Loucy (cell line): ENCODE measurements at regions not wholly inside any gene's neighbourhood (a gene's known extent, or its start where the extent isn't known, plus 50 kb on each side); places are given as distances from the start of the nearest gene placed in this dataset.

Experiments
- H2AFZ ChIP-seq: fragments of 200-600 bp; sonication (generic); 2 replicates; pipeline ENCODE4 v1.6.0; 2016; ENCODE audit warnings: antibody characterized with exemption, mild to moderate bottlenecking, low read length, moderate library complexity
- H3F3A ChIP-seq: fragments of 200-600 bp; 2 replicates; pipeline ENCODE4 v1.6.0; 2016; ENCODE audit warnings: antibody characterized with exemption, low read depth, mild to moderate bottlenecking
- H3K27me3 ChIP-seq: fragments of 200-600 bp; sonication (generic); 2 replicates; pipeline ENCODE4 v1.6.1; 2014; ENCODE audit warnings: low read length, mild to moderate bottlenecking; ENCODE audit not compliant: insufficient read depth, poor library complexity, severe bottlenecking
- H3K36me3 ChIP-seq: fragments of 200-600 bp; sonication (generic); 2 replicates; pipeline ENCODE4 v1.6.1; 2016; ENCODE audit warnings: low read length; ENCODE audit not compliant: insufficient read depth
- H3K4me1 ChIP-seq: fragments of 200-600 bp; sonication (generic); 2 replicates; pipeline ENCODE4 v1.5.1; 2014; ENCODE audit warnings: low read length, mild to moderate bottlenecking; ENCODE audit not compliant: insufficient read depth, poor library complexity, severe bottlenecking
- H3K4me2 ChIP-seq: fragments of 200-600 bp; sonication (generic); 2 replicates; pipeline ENCODE4 v1.6.0; 2014; ENCODE audit warnings: antibody characterized with exemption, low read length, low read depth, mild to moderate bottlenecking; ENCODE audit not compliant: poor library complexity, severe bottlenecking
- H3K4me3 ChIP-seq: fragments of 200-600 bp; sonication (generic); 2 replicates; pipeline ENCODE4 v1.5.1; 2014; ENCODE audit warnings: low read length, mild to moderate bottlenecking, mixed read lengths; ENCODE audit not compliant: poor library complexity, severe bottlenecking
- H3K79me2 ChIP-seq: fragments of 200-600 bp; sonication (generic); 2 replicates; pipeline ENCODE4 v1.6.1; 2014; ENCODE audit warnings: low read length; ENCODE audit not compliant: insufficient read depth
- H3K9ac ChIP-seq: fragments of 200-600 bp; sonication (generic); 2 replicates; pipeline ENCODE4 v1.6.0; 2014; ENCODE audit warnings: mild to moderate bottlenecking, low read depth, low read length, moderate library complexity; ENCODE audit not compliant: poor library complexity, severe bottlenecking
- H3K9me2 ChIP-seq: fragments of 200-600 bp; sonication (generic); replicated peaks from 2 replicates; pipeline ENCODE4 v1.6.1; 2016; ENCODE audit warnings: low read depth, low read length, mixed read lengths
- H3K9me3 ChIP-seq: fragments of 200-600 bp; sonication (generic); 2 replicates; pipeline ENCODE4 v1.6.1; 2014; ENCODE audit warnings: mild to moderate bottlenecking, antibody characterized with exemption, low read length, low read depth; ENCODE audit not compliant: insufficient read depth
- H4K20me1 ChIP-seq: fragments of 200-600 bp; sonication (generic); 2 replicates; pipeline ENCODE4 v1.6.0; 2014; ENCODE audit warnings: antibody characterized with exemption, low read length, mild to moderate bottlenecking; ENCODE audit not compliant: insufficient read depth, poor library complexity, severe bottlenecking
- EZH2phosphoT487 ChIP-seq: fragments of 200-600 bp; IDR thresholded peaks from 2 replicates; pipeline ENCODE4 v1.6.1; 2018; ENCODE audit warnings: antibody characterized with exemption, mild to moderate bottlenecking, moderate library complexity, borderline replicate concordance
- TF ChIP-seq, protein P1 (sequence below): fragments of 200-600 bp; sonication (generic); conservative IDR thresholded peaks from 2 replicates; pipeline ENCODE4 v1.5.1; 2014; ENCODE audit warnings: mild to moderate bottlenecking, antibody characterized with exemption, low read length

DNA sequence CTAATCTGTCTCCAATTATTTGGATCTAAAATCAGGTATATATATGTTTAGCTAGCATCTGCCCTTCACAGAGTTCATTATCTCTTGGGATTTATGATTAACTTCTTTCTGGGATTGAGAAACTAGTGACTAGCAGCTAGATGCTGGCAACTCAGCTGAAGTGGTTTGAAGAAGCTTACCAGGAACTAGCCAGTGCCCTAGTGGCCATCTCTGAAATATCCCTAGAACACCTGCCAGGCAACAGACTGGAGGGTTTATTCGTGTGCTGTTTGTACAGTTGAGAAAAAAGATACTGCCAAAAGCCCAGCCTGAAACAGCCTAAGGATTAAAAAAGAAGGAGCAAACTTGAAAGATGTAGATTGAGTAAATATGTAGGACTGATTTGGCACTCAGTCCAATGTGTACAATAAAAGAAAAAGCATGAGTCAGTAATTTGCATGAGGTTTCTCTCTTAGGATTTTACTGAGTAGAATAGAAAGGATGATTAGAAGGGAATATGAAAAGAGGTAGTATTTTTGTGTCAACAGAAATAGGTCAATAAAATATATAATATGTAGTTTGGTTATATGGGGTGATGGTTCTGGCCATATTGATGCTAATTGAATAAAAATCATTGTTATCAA, 1144.6 kb upstream of the ADGRL2 start:
- no peaks in the 10 kb centered on the region for H3K4me1 ChIP-seq
- no peaks in the 10 kb centered on the region for H3K36me3 ChIP-seq
- no peaks in the 10 kb centered on the region for H3K9me3 ChIP-seq
- H2AFZ ChIP-seq: no peak overlapping the region
- no peaks in the 10 kb centered on the region for H3K27me3 ChIP-seq
- H3K4me3 ChIP-seq: no peak overlapping the region
- H3F3A ChIP-seq: no peaks in the 10 kb centered on the region
- no peak for TF ChIP-seq EZH2phosphoT487
- TF ChIP-seq, protein P1, sequence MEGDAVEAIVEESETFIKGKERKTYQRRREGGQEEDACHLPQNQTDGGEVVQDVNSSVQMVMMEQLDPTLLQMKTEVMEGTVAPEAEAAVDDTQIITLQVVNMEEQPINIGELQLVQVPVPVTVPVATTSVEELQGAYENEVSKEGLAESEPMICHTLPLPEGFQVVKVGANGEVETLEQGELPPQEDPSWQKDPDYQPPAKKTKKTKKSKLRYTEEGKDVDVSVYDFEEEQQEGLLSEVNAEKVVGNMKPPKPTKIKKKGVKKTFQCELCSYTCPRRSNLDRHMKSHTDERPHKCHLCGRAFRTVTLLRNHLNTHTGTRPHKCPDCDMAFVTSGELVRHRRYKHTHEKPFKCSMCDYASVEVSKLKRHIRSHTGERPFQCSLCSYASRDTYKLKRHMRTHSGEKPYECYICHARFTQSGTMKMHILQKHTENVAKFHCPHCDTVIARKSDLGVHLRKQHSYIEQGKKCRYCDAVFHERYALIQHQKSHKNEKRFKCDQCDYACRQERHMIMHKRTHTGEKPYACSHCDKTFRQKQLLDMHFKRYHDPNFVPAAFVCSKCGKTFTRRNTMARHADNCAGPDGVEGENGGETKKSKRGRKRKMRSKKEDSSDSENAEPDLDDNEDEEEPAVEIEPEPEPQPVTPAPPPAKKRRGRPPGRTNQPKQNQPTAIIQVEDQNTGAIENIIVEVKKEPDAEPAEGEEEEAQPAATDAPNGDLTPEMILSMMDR: no peak; the same call in 1 of the 2 replicates
- H3K9me2 ChIP-seq: no peaks in the 10 kb centered on the region
- H3K9ac ChIP-seq: no peak overlapping the region
- H4K20me1 ChIP-seq: no peaks in the 10 kb centered on the region
- no peak overlapping the region for H3K4me2 ChIP-seq
- no peaks in the 10 kb centered on the region for H3K79me2 ChIP-seq

DNA sequence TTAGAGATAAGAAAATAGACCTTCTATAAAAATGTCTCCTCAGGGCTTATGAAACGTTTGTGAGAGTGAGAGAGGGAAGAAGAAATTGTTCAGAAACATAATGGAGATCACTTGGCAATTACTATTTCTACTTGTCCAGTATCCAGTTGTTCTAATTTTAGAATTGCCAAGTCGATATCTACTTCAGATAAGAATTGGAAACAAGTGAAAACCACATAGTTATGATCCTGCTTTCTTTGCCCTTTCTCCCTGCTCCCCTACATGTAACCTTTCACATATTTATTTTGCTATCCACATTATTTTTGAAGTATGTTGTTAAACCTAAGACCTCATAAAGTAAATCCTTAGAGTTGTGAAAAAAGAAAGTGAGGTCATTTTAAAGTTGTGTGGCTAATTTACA, 1154.7 kb upstream of the ADGRL2 start:
- Histone ChIP-seq H3K4me2 (no peak overlapping the region), H2AFZ (no peak overlapping the region), H3K27me3 (no peaks in the 10 kb centered on the region), H3K9me2 (no peaks in the 10 kb centered on the region), H4K20me1 (no peaks in the 10 kb centered on the region), H3K4me1 (no peaks in the 10 kb centered on the region), H3K4me3 (no peak overlapping the region), H3F3A (no peaks in the 10 kb centered on the region), H3K9me3 (no peaks in the 10 kb centered on the region), H3K79me2 (no peaks in the 10 kb centered on the region), H3K9ac (no peak overlapping the region), H3K36me3 (no peaks in the 10 kb centered on the region)
- no peak for TF ChIP-seq EZH2phosphoT487
- TF ChIP-seq, protein P1: no peak

DNA sequence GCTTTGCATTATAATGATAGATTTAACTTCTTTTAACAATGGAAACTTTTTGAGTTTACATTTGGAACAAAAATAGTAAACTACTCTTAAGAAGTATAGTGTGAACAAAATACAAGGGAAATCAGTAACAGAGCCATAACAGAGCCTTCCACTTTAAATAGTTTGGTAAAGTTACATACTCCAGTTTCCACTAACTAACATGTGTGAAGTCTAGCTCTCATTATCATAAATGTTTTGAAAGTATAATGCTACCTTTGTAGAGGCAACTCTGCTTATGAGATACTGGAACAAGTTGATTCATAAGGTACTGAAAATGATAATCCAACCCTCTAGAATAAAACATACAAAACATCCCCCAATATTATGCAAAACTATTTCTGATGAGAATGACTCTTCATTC, 1155.1 kb upstream of the ADGRL2 start:
- no peak for TF ChIP-seq EZH2phosphoT487
- TF ChIP-seq, protein P1: no peak
- H3K4me1 ChIP-seq: no peaks in the 10 kb centered on the region
- H3K9ac ChIP-seq: no peak overlapping the region
- no peaks in the 10 kb centered on the region for H3K9me2 ChIP-seq
- no peaks in the 10 kb centered on the region for H4K20me1 ChIP-seq
- H3K4me2 ChIP-seq: no peak overlapping the region
- H2AFZ ChIP-seq: no peak overlapping the region
- no peaks in the 10 kb centered on the region for H3K36me3 ChIP-seq
- H3K27me3 ChIP-seq: no peaks in the 10 kb centered on the region
- H3K4me3 ChIP-seq: no peak overlapping the region
- H3K79me2 ChIP-seq: no peaks in the 10 kb centered on the region
- no peaks in the 10 kb centered on the region for H3K9me3 ChIP-seq
- H3F3A ChIP-seq: no peaks in the 10 kb centered on the region
